KBM-7 (cell line): ENCODE measurements at regions not wholly inside any gene's neighbourhood (a gene's known extent, or its start where the extent isn't known, plus 50 kb on each side); places are given as distances from the start of the nearest gene placed in this dataset.

ENCODE experiments used
- DNase-seq: peaks from one replicate; pipeline ENCODE4 v3.0.0-alpha.2; 2015
- in situ Hi-C: fragments of 300-500 bp; cut with MboI; formaldehyde crosslinking; loops from 2 replicates; pipeline ENCODE4 v1.14.3; 2020; ENCODE audit warnings: low sequenced_read_pairs, low pct_unique_long_range_greater_than_20kb, mixed read lengths

DNA sequence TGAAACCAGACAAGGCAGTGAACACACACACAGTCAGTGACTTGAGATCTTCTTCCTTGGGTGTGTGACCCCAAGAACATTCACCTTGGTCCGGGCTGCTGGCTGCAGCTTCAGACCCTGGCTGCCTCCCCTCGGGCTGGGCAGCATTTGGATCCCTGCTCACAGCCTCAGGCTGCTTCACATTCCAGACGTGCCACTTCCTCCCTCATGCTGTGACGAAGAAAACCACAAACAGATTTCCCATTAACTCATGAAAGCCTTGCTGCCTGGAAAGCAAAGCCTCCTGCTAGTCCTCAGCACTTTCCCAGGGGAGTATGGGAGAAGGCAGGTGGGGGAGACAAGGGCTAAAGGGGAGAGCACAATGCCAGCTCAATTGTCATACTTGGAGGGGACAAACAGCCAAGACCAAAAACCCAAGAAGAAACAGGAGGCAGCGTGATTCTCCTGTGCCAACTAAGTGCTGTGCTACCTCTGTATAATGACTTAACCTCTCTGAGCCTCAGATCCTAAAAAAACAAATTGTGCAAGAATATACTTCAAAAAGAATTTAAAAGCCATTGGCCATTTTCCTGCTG is 594.6 kb upstream of the BRINP1 start:
- in situ Hi-C loops, result no loop called here
- peak; percentile 7 for DNase-seq

DNA sequence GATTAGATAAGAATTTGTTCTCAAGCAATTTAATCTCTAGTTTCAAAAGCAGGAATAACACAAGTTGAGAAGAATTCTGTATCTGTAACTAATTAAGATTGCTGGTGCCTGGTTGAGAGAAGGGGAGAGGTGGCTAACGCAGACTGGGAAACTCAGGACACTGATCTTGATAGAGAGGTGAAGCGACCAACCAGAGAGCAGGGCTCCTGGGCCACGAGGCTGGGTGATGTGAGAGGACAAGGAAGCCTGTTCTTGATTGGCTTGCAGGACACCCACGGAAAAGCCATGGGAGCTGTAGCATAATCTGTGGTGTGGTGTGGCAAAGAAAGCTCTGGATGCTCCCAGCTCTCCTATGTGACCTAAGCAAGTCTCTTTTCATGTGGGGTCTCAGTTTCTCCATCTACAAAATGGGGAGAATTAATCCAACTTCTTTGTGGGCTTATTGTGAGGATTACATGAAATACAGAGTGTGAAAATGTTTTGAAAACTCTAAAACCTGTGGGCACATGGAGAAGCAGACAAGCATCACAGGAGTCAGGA is 594.1 kb upstream of the BRINP1 start:
- in situ Hi-C loops, result no loop called here
- peak; percentile 1 for DNase-seq

DNA sequence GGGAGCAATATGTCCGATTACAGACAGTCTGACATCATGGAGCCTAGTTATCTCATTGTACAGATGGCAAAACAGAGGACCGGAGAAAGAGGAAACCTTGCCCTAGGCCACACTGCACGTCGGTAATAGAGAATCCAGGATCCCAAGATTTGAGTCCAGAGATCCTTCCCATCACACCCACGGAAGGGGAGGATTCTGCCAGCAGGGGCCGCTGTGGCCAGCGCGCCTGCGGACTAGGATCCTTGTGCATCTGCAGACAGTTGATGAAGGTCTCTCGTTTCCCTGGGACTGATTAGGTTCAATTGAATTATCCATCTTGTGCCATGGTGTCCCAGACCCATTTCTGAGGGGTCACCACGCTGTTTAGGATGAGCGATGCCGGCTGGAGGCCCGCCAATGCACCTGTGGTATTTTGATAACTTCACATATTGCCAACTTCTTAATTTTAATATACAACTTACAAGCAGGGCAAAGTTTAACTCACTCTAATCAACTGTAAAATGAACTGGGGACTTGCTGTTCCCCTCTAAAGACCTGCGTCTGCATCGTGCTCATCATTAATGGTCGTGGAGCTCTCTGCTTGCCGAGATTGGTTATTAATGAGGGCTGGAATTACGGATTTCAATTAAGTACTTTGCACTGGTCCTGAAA is 592.7 kb upstream of the BRINP1 start:
- in situ Hi-C loops, result no loop called here
- DNase-seq, result peak; percentile 28

DNA sequence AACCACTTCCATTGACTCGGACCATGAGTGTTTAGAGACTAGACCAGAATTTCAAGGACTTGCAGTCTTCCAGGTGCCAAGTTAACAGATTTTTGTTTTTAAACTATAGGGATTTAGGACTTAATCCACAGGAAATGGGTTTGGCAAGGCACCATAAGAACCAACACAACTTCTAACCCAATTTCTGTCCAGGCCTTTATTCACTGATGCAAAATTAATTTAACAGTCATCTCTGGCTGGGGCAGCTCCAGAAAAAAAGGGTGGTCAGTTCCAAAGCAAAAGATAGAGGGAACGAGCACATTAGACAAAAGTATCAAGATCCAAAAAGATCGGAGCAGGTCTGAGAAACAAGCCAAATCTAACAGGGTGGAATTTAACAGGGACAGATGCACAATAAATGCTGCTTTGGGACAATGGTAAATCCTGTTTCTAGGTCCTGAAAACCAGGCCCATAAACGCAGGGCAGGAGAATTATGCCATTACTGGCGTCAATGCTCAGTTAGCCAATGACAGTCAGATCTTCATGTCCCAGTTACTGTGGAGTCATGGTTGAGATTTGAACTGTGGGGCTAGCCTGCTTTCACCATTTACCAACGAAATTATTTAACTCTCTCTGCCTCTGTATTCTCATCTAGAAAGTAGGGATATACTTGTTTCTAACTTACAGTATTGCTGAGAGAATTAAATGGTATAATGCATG is 590.8 kb upstream of the BRINP1 start:
- DNase-seq, result no peak
- in situ Hi-C loops, result no loop called here

DNA sequence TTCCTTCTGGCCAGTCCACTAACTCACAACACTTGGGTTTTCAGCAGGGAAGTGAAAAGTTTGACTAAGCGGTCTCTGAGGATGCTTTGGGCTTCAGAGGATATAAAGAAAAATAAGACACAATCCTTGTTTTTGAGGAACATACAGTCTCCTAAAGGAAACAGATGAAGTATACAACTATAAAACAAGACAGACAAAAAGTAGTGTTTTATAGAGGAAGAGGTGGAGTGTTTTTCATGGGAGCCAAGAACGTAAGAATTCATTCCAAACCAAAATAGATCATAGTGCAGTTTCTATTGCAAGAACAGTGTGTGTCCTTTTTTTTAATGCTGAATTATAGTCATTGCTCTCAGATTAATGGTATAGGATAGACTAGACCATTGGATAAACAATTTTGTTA is 586.9 kb upstream of the BRINP1 start:
- DNase-seq, result no peak
- in situ Hi-C loops, result no loop called here

DNA sequence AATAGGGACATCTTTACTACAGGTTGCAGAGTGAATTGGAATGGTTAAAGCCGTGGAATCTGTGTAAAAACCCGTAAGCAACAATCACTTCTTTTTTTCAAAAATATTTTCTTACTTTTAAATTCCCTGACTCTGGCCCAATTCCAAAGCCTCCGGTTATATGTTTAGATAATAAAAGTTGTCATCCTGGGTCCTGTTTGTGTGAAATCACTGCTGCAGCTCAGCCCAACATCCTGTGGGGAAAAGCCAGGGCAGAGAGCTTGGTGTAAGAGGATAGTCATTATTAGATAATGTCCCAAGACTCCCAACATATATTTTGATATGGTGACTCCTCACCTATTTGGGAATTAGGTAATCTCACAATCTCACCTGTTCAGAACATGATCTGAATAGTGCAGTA is 586.0 kb upstream of the BRINP1 start:
- no peak for DNase-seq
- in situ Hi-C loops, result no loop called here

DNA sequence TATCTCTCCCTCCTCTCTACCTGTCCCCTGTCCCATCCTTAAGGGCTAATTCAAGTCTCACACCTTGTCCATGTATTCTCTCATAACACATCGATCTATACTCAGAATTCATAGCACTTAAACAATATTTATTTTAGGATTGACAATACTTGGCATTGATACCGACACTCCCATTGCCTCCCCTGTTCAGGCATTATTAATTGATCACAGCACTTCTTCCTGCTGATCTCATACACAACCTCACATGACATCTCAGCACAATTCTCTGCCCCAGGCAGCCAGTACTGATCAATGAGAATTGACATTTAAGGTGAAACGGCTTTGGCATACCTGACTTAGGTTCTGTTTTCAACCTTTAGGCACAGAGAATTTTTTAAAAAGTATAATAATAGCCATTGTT is 582.4 kb upstream of the BRINP1 start:
- in situ Hi-C loops, result no loop called here
- DNase-seq, result no peak

DNA sequence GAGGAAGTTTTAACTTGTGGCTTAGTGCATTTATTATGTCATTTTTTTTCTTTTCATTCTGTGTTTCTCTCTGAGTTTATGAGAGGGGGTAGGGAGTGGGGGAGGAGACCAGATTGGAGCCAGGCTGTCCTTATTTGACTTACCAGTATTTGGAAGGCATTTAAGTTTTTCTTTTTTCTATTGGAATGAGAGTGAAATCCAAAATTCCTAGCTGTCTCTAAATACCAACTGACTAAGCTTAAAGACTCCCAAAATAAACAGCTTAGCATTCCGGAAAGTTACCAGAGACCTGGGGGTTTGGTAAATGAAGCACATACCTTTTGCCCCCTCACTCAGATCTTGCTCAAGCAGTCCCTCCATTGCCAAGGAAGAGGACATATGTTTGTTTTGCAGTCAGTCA is 581.9 kb upstream of the BRINP1 start:
- in situ Hi-C loops, result no loop called here
- DNase-seq, result no peak

DNA sequence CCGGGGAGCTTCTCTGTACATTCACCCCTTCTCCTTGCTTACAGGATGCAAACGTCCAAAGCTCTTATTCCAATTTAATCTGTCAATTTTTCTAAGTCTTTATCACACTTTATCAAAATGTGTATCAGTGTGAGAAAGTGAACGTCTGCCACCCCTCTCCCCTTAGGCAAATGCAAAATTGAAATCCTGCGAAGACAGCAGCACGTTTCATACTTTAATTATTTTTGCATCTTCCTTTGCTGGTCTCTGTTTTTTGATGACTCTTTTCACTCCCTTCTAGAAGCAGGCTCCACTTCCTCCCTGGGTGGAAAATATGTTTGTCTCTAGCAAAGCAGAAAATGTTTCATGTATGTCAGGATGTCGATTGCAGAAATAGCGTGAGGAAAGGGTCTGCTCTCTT is 576.5 kb upstream of the BRINP1 start:
- in situ Hi-C loops, result no loop called here
- DNase-seq, result no peak

DNA sequence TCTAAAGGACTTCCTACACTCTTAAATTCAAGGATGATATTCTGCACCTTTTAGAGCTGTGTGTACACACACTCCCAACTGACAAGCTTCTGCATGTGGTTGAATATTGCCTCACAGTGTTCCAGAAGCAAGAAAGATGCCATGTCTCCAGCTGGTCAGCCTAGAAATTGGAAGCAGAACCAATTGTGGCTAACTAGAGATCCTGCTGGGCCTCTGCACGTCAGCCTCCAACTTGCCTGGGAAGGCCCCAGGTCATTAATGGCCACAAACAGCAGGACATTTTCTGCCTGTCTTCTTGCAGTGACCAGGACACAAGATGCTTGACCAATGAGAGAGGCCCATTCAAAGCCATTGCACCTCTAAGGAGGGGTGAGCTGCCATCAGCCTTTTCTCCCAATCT is 571.9 kb upstream of the BRINP1 start:
- in situ Hi-C loops, result no loop called here
- no peak for DNase-seq

DNA sequence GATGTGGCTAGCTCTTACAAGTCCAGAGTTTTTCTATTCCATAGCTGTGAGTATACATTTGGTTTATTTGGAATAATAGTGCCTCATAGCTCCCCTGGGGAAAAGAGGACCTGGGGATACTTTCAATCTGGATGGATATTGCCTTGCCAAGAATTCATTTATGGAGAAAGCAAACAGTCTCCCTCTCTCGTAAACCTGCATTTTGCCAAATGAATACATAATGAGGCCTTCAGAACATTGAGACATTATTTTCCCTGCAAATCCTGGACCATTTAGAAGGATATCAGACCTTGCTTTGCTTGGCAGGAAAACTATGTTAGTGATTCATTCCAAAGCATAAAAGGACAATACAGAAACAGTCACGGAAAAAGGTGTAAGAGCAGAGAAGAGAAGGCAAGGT is 569.6 kb upstream of the BRINP1 start:
- in situ Hi-C loops, result no loop called here
- DNase-seq, result no peak

DNA sequence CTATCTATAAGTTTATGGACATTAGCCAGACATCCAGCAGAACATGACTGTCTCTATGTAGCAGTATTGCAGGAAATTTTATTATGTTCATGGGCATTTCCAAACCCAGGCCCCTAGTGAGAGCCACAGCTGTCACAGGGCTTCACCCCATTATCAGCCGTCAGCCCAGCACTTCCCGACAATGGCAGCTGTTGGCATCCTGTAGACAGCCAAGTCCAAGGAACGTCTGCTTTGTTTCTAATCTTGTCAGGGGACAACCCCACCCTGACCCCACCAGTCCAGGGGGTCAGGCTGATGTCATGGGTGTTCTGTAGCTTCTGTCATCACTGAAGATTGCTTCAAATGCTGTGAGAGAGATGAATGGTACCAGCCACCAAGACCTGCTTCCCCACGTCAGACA is 565.3 kb upstream of the BRINP1 start:
- DNase-seq, result no peak
- in situ Hi-C loops, result no loop called here

DNA sequence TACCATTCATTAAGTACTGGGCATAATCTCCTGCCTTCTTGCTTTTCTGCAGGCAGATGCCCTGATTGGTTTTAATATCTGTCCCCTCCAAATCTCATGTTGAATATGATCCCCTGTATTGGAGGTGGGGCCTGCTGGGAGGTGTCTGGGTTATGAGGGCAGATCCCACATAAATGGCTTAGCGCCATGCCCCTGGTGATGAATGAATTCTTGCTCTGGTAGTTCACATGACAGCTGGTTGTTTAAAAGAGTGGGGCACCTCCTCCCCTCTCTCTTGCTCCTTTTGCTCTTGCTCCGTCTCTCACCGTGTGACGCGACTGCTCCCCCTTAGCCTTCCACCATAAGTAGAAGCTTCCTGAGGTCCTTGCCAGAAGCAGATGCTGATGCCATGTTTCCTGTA is 564.0 kb upstream of the BRINP1 start:
- DNase-seq, result no peak

DNA sequence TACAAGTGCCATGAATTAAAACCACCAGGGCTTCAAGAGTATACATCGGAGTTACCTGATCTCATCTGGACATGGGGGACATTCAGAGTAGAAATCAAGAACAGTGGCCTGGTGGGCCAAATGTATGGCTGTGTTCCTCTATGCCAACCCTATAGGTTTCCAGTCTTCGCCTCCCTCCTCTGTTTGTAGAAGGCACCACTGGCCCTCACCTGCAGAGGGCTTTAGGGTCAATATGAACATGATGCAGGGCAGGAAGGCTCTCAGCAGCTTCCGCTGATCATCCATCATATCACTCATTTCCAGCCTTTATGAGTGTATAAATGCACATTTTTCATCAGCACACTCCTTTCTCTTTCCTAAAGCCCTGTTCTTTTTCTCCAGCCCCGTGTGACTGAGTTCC is 555.5 kb upstream of the BRINP1 start:
- in situ Hi-C loops, result no loop called here
- DNase-seq, result no peak

More for the DNA sequence above, 564.0 kb upstream of the BRINP1 start:
- in situ Hi-C loops, result no loop called here

DNA sequence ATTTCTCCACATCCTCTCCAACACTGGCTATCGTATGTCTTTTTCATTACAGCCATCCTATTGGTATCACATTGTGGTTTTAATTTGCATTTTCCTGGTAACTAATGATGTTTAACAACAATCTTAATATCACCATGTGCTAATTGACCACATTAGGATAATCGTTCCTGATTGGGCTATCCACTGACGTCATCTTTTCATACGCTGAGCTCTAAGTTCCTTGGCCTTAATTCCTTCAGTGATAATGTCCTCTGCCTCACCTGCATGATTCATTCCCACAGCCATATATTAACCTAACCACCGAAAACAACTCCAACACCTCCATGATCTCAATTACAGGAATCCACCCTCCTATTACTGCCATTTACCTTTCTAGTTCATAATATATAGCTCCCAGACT is 547.9 kb upstream of the BRINP1 start:
- in situ Hi-C loops, result no loop called here
- no peak for DNase-seq

DNA sequence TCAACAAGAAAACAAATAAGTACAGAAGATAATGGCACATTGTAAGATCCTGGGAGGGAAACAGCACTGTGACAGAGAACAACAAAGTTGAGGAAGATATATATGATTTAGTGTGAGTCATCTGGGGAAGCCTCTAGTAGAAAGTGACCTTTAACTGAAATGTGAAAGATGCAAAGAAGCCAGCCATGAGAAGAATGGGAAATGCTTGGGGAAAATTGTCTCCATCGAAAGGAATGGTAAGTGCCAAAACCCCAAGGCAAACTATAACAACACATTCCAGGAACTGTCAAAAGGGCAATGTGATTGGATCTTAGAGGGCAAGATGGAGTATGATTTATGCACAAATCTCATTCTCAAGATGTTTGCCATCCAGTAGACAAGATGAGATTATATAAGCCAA is 537.8 kb upstream of the BRINP1 start:
- DNase-seq, result no peak
- in situ Hi-C loops, result no loop called here

DNA sequence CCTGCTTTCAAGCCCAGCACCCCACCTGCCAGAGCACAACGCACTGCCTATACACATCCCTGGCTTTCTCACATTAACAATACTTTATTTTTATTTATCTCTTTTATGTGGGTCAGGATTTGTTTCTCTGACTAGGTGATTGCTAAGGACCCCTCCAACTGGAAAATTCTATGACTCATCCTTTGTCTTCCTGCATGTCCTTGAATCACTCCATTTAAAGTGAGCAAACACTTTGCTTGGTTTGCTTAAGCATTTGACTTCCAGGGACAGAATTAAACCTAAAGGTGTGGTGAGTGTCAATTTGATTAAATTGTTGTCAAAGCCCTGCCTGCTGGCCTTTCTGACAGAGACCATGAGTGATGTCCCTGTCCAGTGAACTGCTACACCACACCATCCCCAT is 536.5 kb upstream of the BRINP1 start:
- in situ Hi-C loops, result no loop called here

DNA sequence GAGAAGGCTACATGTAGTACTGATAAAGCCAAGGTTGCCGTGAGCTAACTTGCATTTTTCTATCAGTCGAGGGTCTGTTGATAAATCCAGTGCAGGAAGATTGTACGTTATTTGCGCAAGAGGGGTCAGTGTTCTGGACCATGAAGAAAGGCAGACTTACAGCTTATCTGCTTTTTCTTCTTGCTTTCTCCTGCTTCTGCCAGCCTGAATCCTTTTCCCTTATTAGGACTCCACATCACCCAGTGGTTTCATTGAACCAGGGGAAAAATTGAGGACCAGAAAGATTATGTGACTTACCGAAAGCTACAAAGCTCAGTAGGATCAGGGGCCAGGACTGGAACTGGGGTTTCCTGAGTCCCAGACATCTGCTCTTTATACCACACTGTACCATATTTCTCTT is 534.6 kb upstream of the BRINP1 start:
- no peak for DNase-seq
- in situ Hi-C loops, result no loop called here

More for the DNA sequence above, 536.5 kb upstream of the BRINP1 start:
- DNase-seq, result no peak

DNA sequence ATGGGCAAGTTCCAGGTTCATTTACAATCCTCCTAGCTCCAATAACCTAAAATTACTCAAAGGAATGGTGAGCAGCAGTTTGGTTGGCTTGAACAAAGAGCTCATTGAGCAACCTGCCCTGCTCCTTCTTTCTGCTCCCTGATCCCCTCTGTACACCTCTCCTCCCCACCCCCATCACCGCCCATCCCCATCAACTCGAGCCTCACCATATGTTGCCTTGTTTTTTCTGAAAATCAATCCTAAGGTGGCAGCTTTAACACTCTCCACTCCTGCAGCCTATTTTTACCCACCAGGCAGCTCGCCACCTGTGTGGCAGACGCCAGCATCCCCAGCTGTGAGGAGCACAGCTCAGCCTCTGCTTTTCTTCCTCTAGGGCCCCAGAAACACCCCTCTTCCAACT is 533.4 kb upstream of the BRINP1 start:
- no peak for DNase-seq
- in situ Hi-C loops, result no loop called here

DNA sequence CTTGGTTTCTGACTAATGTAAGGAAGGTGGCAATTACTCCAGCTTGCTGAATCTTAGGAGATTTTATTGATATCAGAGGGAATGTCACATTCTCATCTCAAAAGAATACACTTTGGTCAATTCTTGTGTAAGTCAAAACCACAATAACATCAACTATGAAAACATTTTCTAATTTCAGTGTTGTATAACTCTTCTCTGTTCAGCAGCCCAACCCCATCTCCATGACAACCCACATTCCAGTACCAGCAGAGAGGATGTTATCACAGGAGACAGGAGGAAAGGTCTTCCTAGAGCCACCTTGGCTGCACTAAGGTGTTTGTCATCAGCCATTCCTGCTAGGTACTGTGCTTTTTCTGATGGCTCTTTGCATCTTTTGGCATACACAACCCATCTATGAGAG is 529.1 kb upstream of the BRINP1 start:
- DNase-seq, result no peak
- in situ Hi-C loops, result no loop called here

DNA sequence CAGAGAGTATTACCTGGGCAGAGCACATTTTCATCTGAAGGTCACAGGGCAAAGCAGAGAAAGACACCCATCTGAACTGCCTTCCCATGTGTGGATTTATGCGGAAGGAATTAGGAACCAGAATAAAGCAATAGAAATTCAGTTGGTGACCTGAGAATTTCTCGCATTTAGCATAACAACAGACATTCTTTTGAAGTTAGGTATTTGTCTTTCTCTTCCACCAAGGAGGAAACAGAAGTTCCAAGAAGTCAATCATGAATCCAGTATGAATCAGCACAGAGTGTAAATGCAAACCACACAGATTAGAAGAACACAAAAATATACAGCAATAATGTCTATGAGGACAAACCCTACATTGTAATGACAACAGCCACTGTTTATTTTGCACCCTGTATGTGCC is 515.2 kb upstream of the BRINP1 start:
- DNase-seq, result no peak
- in situ Hi-C loops, result no loop called here
